H9 (cell line): ENCODE measurements at regions not wholly inside any gene's neighbourhood (a gene's known extent, or its start where the extent isn't known, plus 50 kb on each side); places are given as distances from the start of the nearest gene placed in this dataset.

ENCODE experiments used
- DNase-seq: peaks from one replicate; pipeline ENCODE4 v3.0.0-alpha.2; 2017
- H2AFZ ChIP-seq: one replicate; pipeline ENCODE4 v1.6.1; 2013; ENCODE audit warnings: mild to moderate bottlenecking, low read length, control low read depth, moderate library complexity
- H2AK5ac ChIP-seq: 2 replicates; pipeline ENCODE4 v1.6.1; 2013; ENCODE audit warnings: low read length, control low read depth, mixed read lengths; ENCODE audit not compliant: insufficient read length
- H2BK120ac ChIP-seq: one replicate; pipeline ENCODE4 v1.6.1; 2013; ENCODE audit warnings: low read depth, mild to moderate bottlenecking, low read length, control low read depth, inconsistent platforms; ENCODE audit not compliant: poor library complexity, severe bottlenecking
- H2BK12ac ChIP-seq: 2 replicates; pipeline ENCODE4 v1.6.1; 2013; ENCODE audit warnings: low read length, control low read depth, mixed read lengths, low read depth; ENCODE audit not compliant: insufficient read length
- H2BK15ac ChIP-seq: 2 replicates; pipeline ENCODE4 v1.6.1; 2013; ENCODE audit warnings: low read depth, low read length, control low read depth
- H2BK20ac ChIP-seq: one replicate; pipeline ENCODE4 v1.6.1; 2013; ENCODE audit warnings: low read depth, mild to moderate bottlenecking, low read length, control low read depth, inconsistent platforms; ENCODE audit not compliant: poor library complexity, severe bottlenecking
- H2BK5ac ChIP-seq: 2 replicates; pipeline ENCODE4 v1.6.1; 2013; ENCODE audit warnings: low read length, control low read depth, mixed read lengths; ENCODE audit not compliant: insufficient read length
- H3K14ac ChIP-seq: 2 replicates; pipeline ENCODE4 v1.6.1; 2013; ENCODE audit warnings: low read length, control low read depth; ENCODE audit not compliant: insufficient read depth
- H3K18ac ChIP-seq: 2 replicates; pipeline ENCODE4 v1.6.1; 2013; ENCODE audit warnings: low read depth, mild to moderate bottlenecking, mixed read lengths, low read length, control low read depth; ENCODE audit not compliant: insufficient read length
- H3K23ac ChIP-seq: 2 replicates; pipeline ENCODE4 v1.6.1; 2013; ENCODE audit warnings: low read length, control low read depth, mixed read lengths, low read depth; ENCODE audit not compliant: insufficient read length
- H3K23me2 ChIP-seq: 2 replicates; pipeline ENCODE4 v1.6.1; 2013; ENCODE audit warnings: low read depth, mild to moderate bottlenecking, mixed read lengths, low read length, control low read depth; ENCODE audit not compliant: insufficient read length, poor library complexity, severe bottlenecking
- H3K27ac ChIP-seq: 2 replicates; pipeline ENCODE4 v1.5.1; 2013; ENCODE audit warnings: low read length, control low read depth, mixed read lengths, low read depth; ENCODE audit not compliant: insufficient read length
- H3K27me3 ChIP-seq: 2 replicates; pipeline ENCODE4 v1.6.1; 2013; ENCODE audit warnings: low read length, control low read depth, inconsistent platforms; ENCODE audit not compliant: insufficient read depth
- H3K4ac ChIP-seq: 2 replicates; pipeline ENCODE4 v1.6.1; 2013; ENCODE audit warnings: low read depth, mild to moderate bottlenecking, control low read depth, inconsistent platforms, low read length, moderate library complexity
- H3K4me1 ChIP-seq: 2 replicates; pipeline ENCODE4 v1.6.1; 2013; ENCODE audit warnings: low read length, control low read depth, inconsistent platforms; ENCODE audit not compliant: insufficient read depth
- H3K4me2 ChIP-seq: 2 replicates; pipeline ENCODE4 v1.6.1; 2013; ENCODE audit warnings: low read length, control low read depth, mixed read lengths; ENCODE audit not compliant: insufficient read length, insufficient read depth
- H3K56ac ChIP-seq: 2 replicates; pipeline ENCODE4 v1.6.1; 2013; ENCODE audit warnings: low read depth, mild to moderate bottlenecking, mixed read lengths, low read length, control low read depth; ENCODE audit not compliant: insufficient read length
- H3K79me1 ChIP-seq: 2 replicates; pipeline ENCODE4 v1.6.1; 2013; ENCODE audit warnings: low read depth, mild to moderate bottlenecking, moderate library complexity, low read length, control low read depth, inconsistent platforms; ENCODE audit not compliant: insufficient read depth, poor library complexity, severe bottlenecking
- H3K79me2 ChIP-seq: 2 replicates; pipeline ENCODE4 v1.6.1; 2013; ENCODE audit warnings: low read length, control low read depth, inconsistent platforms; ENCODE audit not compliant: insufficient read depth
- H3K9ac ChIP-seq: 2 replicates; pipeline ENCODE4 v1.6.1; 2013; ENCODE audit warnings: low read length, control low read depth, mixed read lengths; ENCODE audit not compliant: insufficient read length; ENCODE audit errors: extremely low read depth
- H3K9me3 ChIP-seq: one replicate; pipeline ENCODE4 v1.6.1; 2013; ENCODE audit warnings: low read depth, low read length, inconsistent platforms; ENCODE audit not compliant: control insufficient read depth
- H3T11ph ChIP-seq: one replicate; pipeline ENCODE4 v1.6.1; 2013; ENCODE audit warnings: mild to moderate bottlenecking, low read length, control low read depth, inconsistent platforms
- H4K20me1 ChIP-seq: one replicate; pipeline ENCODE4 v1.6.1; 2013; ENCODE audit not compliant: control insufficient read depth, insufficient read length, insufficient read depth
- H4K5ac ChIP-seq: 2 replicates; pipeline ENCODE4 v1.6.1; 2013; ENCODE audit warnings: low read depth, mild to moderate bottlenecking, mixed read lengths, low read length, control low read depth; ENCODE audit not compliant: insufficient read length
- H4K8ac ChIP-seq: replicated peaks from 2 replicates; pipeline ENCODE4 v1.6.1; 2013; ENCODE audit warnings: low read length, control low read depth, mixed read lengths, low read depth; ENCODE audit not compliant: insufficient read length
- H4K91ac ChIP-seq: 2 replicates; pipeline ENCODE4 v1.6.1; 2013; ENCODE audit warnings: low read depth, mild to moderate bottlenecking, moderate library complexity, mixed read lengths, low read length, control low read depth; ENCODE audit not compliant: insufficient read length
- H3K27ac Mint-ChIP-seq, 3 experiments: 2 replicates in 2 of 3; 3 replicates in 1 of 3; pipeline ENCODE4 v1.8.0; 2020 to 2021; ENCODE audit warnings: mixed read lengths in 3 of 3, mild to moderate bottlenecking in 1 of 3, moderate library complexity in 1 of 3
- H3K27me3 Mint-ChIP-seq: 2 replicates; pipeline ENCODE4 v1.8.0; 2021; ENCODE audit warnings: low read depth, mild to moderate bottlenecking, moderate library complexity, mixed read lengths
- H3K36me3 Mint-ChIP-seq, 3 experiments: 2 replicates in 2 of 3; 3 replicates in 1 of 3; pipeline ENCODE4 v1.8.0; 2020 to 2021; ENCODE audit warnings: low read depth in 3 of 3, mixed read lengths in 3 of 3; ENCODE audit not compliant: insufficient read depth in 1 of 3
- H3K4me1 Mint-ChIP-seq, 2 experiments: 2 replicates each; pipeline ENCODE4 v1.8.0; 2020; ENCODE audit warnings: mixed read lengths in 2 of 2
- H3K4me3 Mint-ChIP-seq, 2 experiments: 2 replicates in 1 of 2; 3 replicates in 1 of 2; pipeline ENCODE4 v1.8.0; 2020 to 2021; ENCODE audit warnings: mild to moderate bottlenecking in 2 of 2, mixed read lengths in 2 of 2, moderate library complexity in 1 of 2
- H3K9me3 Mint-ChIP-seq, 2 experiments: 2 replicates in 1 of 2; 3 replicates in 1 of 2; pipeline ENCODE4 v1.8.0; 2020; ENCODE audit warnings: mild to moderate bottlenecking in 2 of 2, mixed read lengths in 2 of 2, moderate library complexity in 1 of 2
- WGBS: extraction: QIAGEN DNeasy Blood & Tissue Kit; methylation state at CpG from one replicate; pipeline ENCODE4 v1.1.7; 2013; ENCODE audit warnings: missing lambda C conversion rate, low lambda C conversion rate, mixed read lengths; ENCODE audit not compliant: insufficient read length; ENCODE audit errors: extremely low coverage; 5-methylcytosine and 5-hydroxymethylcytosine counted together
- TF ChIP-seq, protein P1 (sequence below): fragments of 200-600 bp; sonication (generic); conservative IDR thresholded peaks from 3 replicates; pipeline ENCODE4 v1.8.0; 2021; ENCODE audit warnings: antibody characterized with exemption, mild to moderate bottlenecking

DNA sequence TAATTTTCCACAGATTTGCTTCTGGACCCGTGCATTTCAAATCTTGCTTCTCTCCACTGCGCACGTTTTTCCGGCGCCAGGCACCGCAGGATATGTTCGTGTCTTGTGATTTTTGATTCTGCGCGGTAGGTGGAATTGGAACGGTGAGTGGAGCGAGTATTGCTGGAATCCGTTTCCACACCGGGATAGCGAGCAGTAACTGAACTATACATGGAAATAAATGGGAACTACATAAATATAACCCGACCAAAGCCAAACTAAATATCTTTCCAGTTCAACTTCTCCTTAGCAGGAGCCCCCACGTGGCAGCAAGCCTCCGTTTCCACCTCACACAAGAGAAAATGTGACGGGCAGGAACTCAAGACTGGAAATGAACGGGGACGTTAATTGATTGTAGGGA lies 154.0 kb downstream of the SEC14L1 start:
- H3K27ac ChIP-seq, result no peak overlapping the region
- no peak overlapping the region for H2BK120ac ChIP-seq
- H2BK5ac ChIP-seq, result no peak overlapping the region
- no peaks in the 10 kb centered on the region for H3K27me3 Mint-ChIP-seq
- TF ChIP-seq, protein P1, sequence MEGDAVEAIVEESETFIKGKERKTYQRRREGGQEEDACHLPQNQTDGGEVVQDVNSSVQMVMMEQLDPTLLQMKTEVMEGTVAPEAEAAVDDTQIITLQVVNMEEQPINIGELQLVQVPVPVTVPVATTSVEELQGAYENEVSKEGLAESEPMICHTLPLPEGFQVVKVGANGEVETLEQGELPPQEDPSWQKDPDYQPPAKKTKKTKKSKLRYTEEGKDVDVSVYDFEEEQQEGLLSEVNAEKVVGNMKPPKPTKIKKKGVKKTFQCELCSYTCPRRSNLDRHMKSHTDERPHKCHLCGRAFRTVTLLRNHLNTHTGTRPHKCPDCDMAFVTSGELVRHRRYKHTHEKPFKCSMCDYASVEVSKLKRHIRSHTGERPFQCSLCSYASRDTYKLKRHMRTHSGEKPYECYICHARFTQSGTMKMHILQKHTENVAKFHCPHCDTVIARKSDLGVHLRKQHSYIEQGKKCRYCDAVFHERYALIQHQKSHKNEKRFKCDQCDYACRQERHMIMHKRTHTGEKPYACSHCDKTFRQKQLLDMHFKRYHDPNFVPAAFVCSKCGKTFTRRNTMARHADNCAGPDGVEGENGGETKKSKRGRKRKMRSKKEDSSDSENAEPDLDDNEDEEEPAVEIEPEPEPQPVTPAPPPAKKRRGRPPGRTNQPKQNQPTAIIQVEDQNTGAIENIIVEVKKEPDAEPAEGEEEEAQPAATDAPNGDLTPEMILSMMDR, result no peak
- no peak overlapping the region for H2BK12ac ChIP-seq
- H3K9me3 ChIP-seq, result no peaks in the 10 kb centered on the region
- peaks cover 2% of the 10 kb centered on the region; the same call in 1 of the 2 replicates for H3K4me1 ChIP-seq
- no peak overlapping the region for H3K9ac ChIP-seq
- H3K36me3 Mint-ChIP-seq, result peaks cover 3 to 13% (median 11%) of the 10 kb centered on the region in 3 experiments; a peak in 4 of 7 replicates
- H2BK20ac ChIP-seq, result no peak overlapping the region
- peak overlapping the region in 1 of 3 experiments; percentile 27; a peak in 2 of 7 replicates for H3K27ac Mint-ChIP-seq
- no peak overlapping the region for H3K4me2 ChIP-seq
- no peak overlapping the region for H3K56ac ChIP-seq
- H3K79me2 ChIP-seq, result peaks cover 4% of the 10 kb centered on the region; the same call in 1 of the 2 replicates
- no peak overlapping the region for H3K4me3 Mint-ChIP-seq
- H4K8ac ChIP-seq, result no peak overlapping the region
- H2AFZ ChIP-seq, result no peak overlapping the region
- no peaks in the 10 kb centered on the region for H4K20me1 ChIP-seq
- no peaks in the 10 kb centered on the region for H3K9me3 Mint-ChIP-seq
- no peak overlapping the region for H3K23ac ChIP-seq
- H2AK5ac ChIP-seq, result no peak overlapping the region
- H3K23me2 ChIP-seq, result no peaks in the 10 kb centered on the region
- no peak overlapping the region for H4K91ac ChIP-seq
- H3T11ph ChIP-seq, result no peak overlapping the region
- no peak overlapping the region for H3K18ac ChIP-seq
- WGBS, result no CpG with 5 or more reads among the region's 20 CpGs
- no peak overlapping the region for H3K4ac ChIP-seq
- H3K14ac ChIP-seq, result no peak overlapping the region
- peaks cover 16 to 21% of the 10 kb centered on the region in 2 experiments for H3K4me1 Mint-ChIP-seq
- no peak overlapping the region for H4K5ac ChIP-seq
- H3K79me1 ChIP-seq, result no peaks in the 10 kb centered on the region
- no peak for DNase-seq
- no peaks in the 10 kb centered on the region for H3K27me3 ChIP-seq
- no peak overlapping the region for H2BK15ac ChIP-seq
